ENCODE measurements at regions not wholly inside any gene's neighbourhood (a gene's known extent, or its start where the extent isn't known, plus 50 kb on each side); places are given as distances from the start of the nearest gene placed in this dataset.

DNA sequence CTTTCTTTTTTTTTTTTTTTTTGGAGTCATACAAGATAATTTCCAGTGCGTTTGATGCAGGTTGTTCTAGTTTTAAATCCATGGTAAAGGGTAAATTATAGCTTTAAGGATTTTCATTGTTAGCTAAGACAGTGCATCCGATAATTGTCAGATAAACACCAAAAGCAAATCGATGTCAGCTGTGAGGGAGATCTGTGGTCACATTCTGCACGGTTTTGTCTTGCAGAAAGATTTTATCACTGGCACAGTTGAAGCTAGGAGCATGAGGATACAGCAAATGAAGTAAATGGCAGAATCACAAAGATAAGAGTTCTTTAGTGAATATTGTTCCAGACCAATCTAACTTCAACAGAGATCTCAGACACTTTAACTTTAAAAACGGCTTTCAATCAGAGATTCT, 648.8 kb upstream of the COBL start:
- H3K9ac ChIP-seq (ENCODE audit: low read length) = no peak overlapping the region
- H3K27me3 ChIP-seq (ENCODE audit: insufficient read depth, low read length) = no peaks in the 10 kb centered on the region
- TF ChIP-seq, protein P1, sequence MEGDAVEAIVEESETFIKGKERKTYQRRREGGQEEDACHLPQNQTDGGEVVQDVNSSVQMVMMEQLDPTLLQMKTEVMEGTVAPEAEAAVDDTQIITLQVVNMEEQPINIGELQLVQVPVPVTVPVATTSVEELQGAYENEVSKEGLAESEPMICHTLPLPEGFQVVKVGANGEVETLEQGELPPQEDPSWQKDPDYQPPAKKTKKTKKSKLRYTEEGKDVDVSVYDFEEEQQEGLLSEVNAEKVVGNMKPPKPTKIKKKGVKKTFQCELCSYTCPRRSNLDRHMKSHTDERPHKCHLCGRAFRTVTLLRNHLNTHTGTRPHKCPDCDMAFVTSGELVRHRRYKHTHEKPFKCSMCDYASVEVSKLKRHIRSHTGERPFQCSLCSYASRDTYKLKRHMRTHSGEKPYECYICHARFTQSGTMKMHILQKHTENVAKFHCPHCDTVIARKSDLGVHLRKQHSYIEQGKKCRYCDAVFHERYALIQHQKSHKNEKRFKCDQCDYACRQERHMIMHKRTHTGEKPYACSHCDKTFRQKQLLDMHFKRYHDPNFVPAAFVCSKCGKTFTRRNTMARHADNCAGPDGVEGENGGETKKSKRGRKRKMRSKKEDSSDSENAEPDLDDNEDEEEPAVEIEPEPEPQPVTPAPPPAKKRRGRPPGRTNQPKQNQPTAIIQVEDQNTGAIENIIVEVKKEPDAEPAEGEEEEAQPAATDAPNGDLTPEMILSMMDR (IDR thresholded peaks at IDR 0.05; ENCODE audit: insufficient read depth, low read depth, low read length) = no peak
- TF ChIP-seq EZH2 (IDR thresholded peaks at IDR 0.05; ENCODE audit: insufficient read depth, low read length) = no peak
- no peaks in the 10 kb centered on the region for H3K79me2 ChIP-seq (ENCODE audit: insufficient read depth, low read length)
- H3K36me3 Mint-ChIP-seq (ENCODE audit: low read depth, unreplicated experiment) = no peaks in the 10 kb centered on the region
- DNase-seq (ENCODE audit: low read depth) (no peak), FAIRE-seq (no peak)
- H4K20me1 ChIP-seq (ENCODE audit: insufficient read depth, low read length) = no peaks in the 10 kb centered on the region
- H3K4me1 ChIP-seq (ENCODE audit: insufficient read depth, low read length) = no peaks in the 10 kb centered on the region
- no peak overlapping the region for H3K4me3 Mint-ChIP-seq (ENCODE audit: unreplicated experiment)
- no peaks in the 10 kb centered on the region for H3K4me1 Mint-ChIP-seq (ENCODE audit: low read depth, unreplicated experiment)
- H3K27ac Mint-ChIP-seq (ENCODE audit: unreplicated experiment) = no peak overlapping the region
- no peak overlapping the region for H2AFZ ChIP-seq (ENCODE audit: low read depth, low read length)
- H3K27me3 Mint-ChIP-seq (ENCODE audit: low read depth, unreplicated experiment) = no peaks in the 10 kb centered on the region
- no peak overlapping the region for H3K27ac ChIP-seq (ENCODE audit: low read depth, low read length)
- no peak overlapping the region for H3K4me2 ChIP-seq (ENCODE audit: low read length)
- H3K36me3 ChIP-seq (ENCODE audit: insufficient read depth, low read length) = no peaks in the 10 kb centered on the region
- peaks cover 3% of the 10 kb centered on the region for H3K9me3 ChIP-seq (ENCODE audit: insufficient read depth, low read depth, low read length)
- H3K4me3 ChIP-seq (ENCODE audit: insufficient read depth, low read depth, low read length) = no peak overlapping the region
- H3K9me3 Mint-ChIP-seq (ENCODE audit: unreplicated experiment) = no peaks in the 10 kb centered on the region

DNA sequence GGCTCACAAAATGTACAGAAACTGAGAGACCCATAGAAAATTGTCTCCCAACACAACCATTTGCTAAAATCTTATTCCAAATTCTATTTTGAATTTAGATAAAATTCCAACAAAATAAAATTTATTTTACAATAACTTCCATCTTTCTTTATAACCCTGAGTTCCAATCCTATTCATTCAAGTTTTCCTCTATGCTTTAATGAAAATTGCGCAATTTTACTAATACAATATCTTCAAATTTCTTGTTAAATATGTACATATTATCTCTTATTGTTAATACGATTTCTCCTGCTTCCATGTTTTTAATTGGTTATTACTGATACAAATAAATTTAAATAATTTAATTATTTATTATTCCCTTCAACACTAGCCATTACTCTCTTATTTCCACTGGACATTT, 645.2 kb upstream of the COBL start:
- Histone ChIP-seq H3K79me2 (ENCODE audit: insufficient read depth, low read length) (no peaks in the 10 kb centered on the region), H3K27ac (ENCODE audit: low read depth, low read length) (no peak overlapping the region), H3K4me1 (ENCODE audit: insufficient read depth, low read length) (no peaks in the 10 kb centered on the region), H2AFZ (ENCODE audit: low read depth, low read length) (no peak overlapping the region), H3K4me3 (ENCODE audit: insufficient read depth, low read depth, low read length) (no peak overlapping the region), H3K9ac (ENCODE audit: low read length) (no peak overlapping the region), H3K4me2 (ENCODE audit: low read length) (no peak overlapping the region), H3K36me3 (ENCODE audit: insufficient read depth, low read length) (no peaks in the 10 kb centered on the region), H4K20me1 (ENCODE audit: insufficient read depth, low read length) (no peaks in the 10 kb centered on the region), H3K27me3 (ENCODE audit: insufficient read depth, low read length) (no peaks in the 10 kb centered on the region), H3K9me3 (ENCODE audit: insufficient read depth, low read depth, low read length) (peaks cover 3% of the 10 kb centered on the region)
- H3K4me3 Mint-ChIP-seq (ENCODE audit: unreplicated experiment) = no peak overlapping the region
- no peaks in the 10 kb centered on the region for H3K9me3 Mint-ChIP-seq (ENCODE audit: unreplicated experiment)
- no peak for FAIRE-seq
- DNase-seq (ENCODE audit: low read depth) = no peak
- no peaks in the 10 kb centered on the region for H3K36me3 Mint-ChIP-seq (ENCODE audit: low read depth, unreplicated experiment)
- TF ChIP-seq EZH2 (IDR thresholded peaks at IDR 0.05; ENCODE audit: insufficient read depth, low read length) = no peak
- TF ChIP-seq, protein P1 (IDR thresholded peaks at IDR 0.05; ENCODE audit: insufficient read depth, low read depth, low read length) = no peak
- no peak overlapping the region for H3K27ac Mint-ChIP-seq (ENCODE audit: unreplicated experiment)
- no peaks in the 10 kb centered on the region for H3K4me1 Mint-ChIP-seq (ENCODE audit: low read depth, unreplicated experiment)
- H3K27me3 Mint-ChIP-seq (ENCODE audit: low read depth, unreplicated experiment) = no peaks in the 10 kb centered on the region

DNA sequence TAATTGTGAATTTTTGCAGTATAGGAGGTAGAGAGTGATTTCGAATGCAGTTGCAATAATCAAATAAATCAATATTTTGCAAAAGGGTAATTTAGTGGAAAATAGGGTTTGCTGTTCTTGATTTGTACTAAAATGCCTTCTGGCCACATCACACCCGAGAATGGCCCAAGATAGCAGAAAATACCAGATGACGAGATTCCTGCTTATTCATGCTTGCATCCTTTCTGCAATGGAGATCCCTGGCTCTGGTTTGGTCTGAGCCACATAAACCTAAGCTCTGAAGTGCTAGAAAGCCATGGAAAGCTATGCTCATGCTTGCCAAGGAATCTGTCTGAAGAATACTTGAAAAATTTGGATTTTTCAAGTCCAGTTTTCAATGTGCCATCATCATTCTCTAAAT, 634.2 kb upstream of the COBL start:
- Histone ChIP-seq H3K9me3 (ENCODE audit: insufficient read depth, low read depth, low read length) (no peaks in the 10 kb centered on the region), H3K9ac (ENCODE audit: low read length) (no peak overlapping the region), H3K79me2 (ENCODE audit: insufficient read depth, low read length) (no peaks in the 10 kb centered on the region), H3K4me2 (ENCODE audit: low read length) (peak overlapping the region; percentile 25), H2AFZ (ENCODE audit: low read depth, low read length) (no peak overlapping the region), H4K20me1 (ENCODE audit: insufficient read depth, low read length) (no peaks in the 10 kb centered on the region), H3K4me1 (ENCODE audit: insufficient read depth, low read length) (peaks cover 3% of the 10 kb centered on the region), H3K4me3 (ENCODE audit: insufficient read depth, low read depth, low read length) (no peak overlapping the region), H3K36me3 (ENCODE audit: insufficient read depth, low read length) (no peaks in the 10 kb centered on the region), H3K27ac (ENCODE audit: low read depth, low read length) (peak overlapping the region; percentile 52), H3K27me3 (ENCODE audit: insufficient read depth, low read length) (no peaks in the 10 kb centered on the region)
- Mint-ChIP-seq H3K27me3 (ENCODE audit: low read depth, unreplicated experiment) (no peaks in the 10 kb centered on the region), H3K4me3 (ENCODE audit: unreplicated experiment) (no peak overlapping the region), H3K36me3 (ENCODE audit: low read depth, unreplicated experiment) (no peaks in the 10 kb centered on the region), H3K4me1 (ENCODE audit: low read depth, unreplicated experiment) (peaks cover 9% of the 10 kb centered on the region), H3K27ac (ENCODE audit: unreplicated experiment) (peak overlapping the region; percentile 10), H3K9me3 (ENCODE audit: unreplicated experiment) (no peaks in the 10 kb centered on the region)
- no peak for TF ChIP-seq EZH2 (IDR thresholded peaks at IDR 0.05; ENCODE audit: insufficient read depth, low read length)
- TF ChIP-seq, protein P1 (IDR thresholded peaks at IDR 0.05; ENCODE audit: insufficient read depth, low read depth, low read length) = no peak
- DNase-seq (ENCODE audit: low read depth) (peak; percentile 73), FAIRE-seq (no peak)

Measured in astrocyte (in vitro differentiated cells and primary cell).